IMR-90 (cell line): ENCODE measurements at regions not wholly inside any gene's neighbourhood (a gene's known extent, or its start where the extent isn't known, plus 50 kb on each side); places are given as distances from the start of the nearest gene placed in this dataset.

Experiments used
- ATAC-seq: fragments of 200-7000 bp; cut with Tn5 transposase; 2 replicates; pipeline ENCODE4 v1.9.1; 2020; ENCODE audit warnings: low read depth, mild to moderate bottlenecking, moderate library complexity
- BruUV-seq: library from RNA; stranded (reverse); fragments of 400-500 nt; replicated peaks from 2 replicates; lab custom pipeline; 2021; lab: Mats Ljungman, UMichigan
- CTCF ChIA-PET: fragments of 300-600 bp; formaldehyde crosslinking; extraction: SDS; loops from one replicate; lab custom pipeline; 2021; ENCODE audit warnings: antibody characterized with exemption; lab: Yijun Ruan, JAX
- POLR2A ChIA-PET: fragments of 300-600 bp; sonication (Branson Sonifier 250); formaldehyde crosslinking; loops from one replicate; lab custom pipeline; 2022; ENCODE audit warnings: antibody characterized with exemption; ENCODE audit not compliant: unreplicated experiment; lab: Charles Lee
- DNase-seq: peaks from one replicate; pipeline ENCODE4 v3.0.0; 2013
- H2AFZ ChIP-seq: replicated peaks from 2 replicates; pipeline ENCODE3; 2013; ENCODE audit warnings: low read length, mild to moderate bottlenecking; ENCODE audit not compliant: poor library complexity
- H2AK5ac ChIP-seq: 2 replicates; pipeline ENCODE4 v1.6.1; 2013; ENCODE audit warnings: low read depth, low read length, inconsistent platforms
- H2AK9ac ChIP-seq: replicated peaks from 2 replicates; pipeline ENCODE3; 2013; ENCODE audit warnings: mild to moderate bottlenecking, low read depth, low read length, moderate library complexity; ENCODE audit not compliant: poor library complexity
- H2BK120ac ChIP-seq: 2 replicates; pipeline ENCODE4 v1.6.1; 2013; ENCODE audit warnings: low read depth, low read length, inconsistent platforms
- H2BK15ac ChIP-seq: 3 replicates; pipeline ENCODE4 v1.6.1; 2013; ENCODE audit warnings: low read depth, low read length, inconsistent platforms
- H2BK20ac ChIP-seq: 2 replicates; pipeline ENCODE4 v1.6.1; 2013; ENCODE audit warnings: low read depth, mild to moderate bottlenecking, inconsistent platforms, low read length, moderate library complexity
- H2BK5ac ChIP-seq: 2 replicates; pipeline ENCODE4 v1.6.1; 2013; ENCODE audit warnings: mild to moderate bottlenecking, low read depth, low read length, inconsistent platforms; ENCODE audit not compliant: poor library complexity, severe bottlenecking
- H3K14ac ChIP-seq: replicated peaks from 2 replicates; pipeline ENCODE4 v1.6.1; 2013; ENCODE audit warnings: low read depth, low read length, inconsistent platforms
- H3K18ac ChIP-seq: 2 replicates; pipeline ENCODE4 v1.6.1; 2013; ENCODE audit warnings: low read depth, low read length, control low read depth
- H3K23ac ChIP-seq: 2 replicates; pipeline ENCODE4 v1.6.1; 2013; ENCODE audit warnings: low read depth, low read length, inconsistent platforms
- H3K27ac ChIP-seq: 2 replicates; pipeline ENCODE4 v1.5.1; 2013; ENCODE audit warnings: mild to moderate bottlenecking, control low read depth, low read length; ENCODE audit not compliant: insufficient read depth
- H3K27me3 ChIP-seq: 2 replicates; pipeline ENCODE4 v1.6.1; 2013; ENCODE audit warnings: low read length; ENCODE audit not compliant: control insufficient read depth, insufficient read depth
- H3K36me3 ChIP-seq: 2 replicates; pipeline ENCODE4 v1.6.1; 2013; ENCODE audit warnings: low read length, mixed read lengths; ENCODE audit not compliant: control insufficient read depth, insufficient read depth
- H3K4ac ChIP-seq: 2 replicates; pipeline ENCODE4 v1.6.1; 2013; ENCODE audit warnings: low read depth, low read length, inconsistent platforms
- H3K4me1 ChIP-seq: 2 replicates; pipeline ENCODE4 v1.6.1; 2013; ENCODE audit warnings: low read length, mixed read lengths; ENCODE audit not compliant: control insufficient read depth, insufficient read depth
- H3K4me2 ChIP-seq: 2 replicates; pipeline ENCODE4 v1.6.1; 2013; ENCODE audit warnings: low read depth, mild to moderate bottlenecking, control low read depth, low read length, moderate library complexity
- H3K4me3 ChIP-seq: 2 replicates; pipeline ENCODE4 v1.5.1; 2013; ENCODE audit warnings: low read depth, mild to moderate bottlenecking, control low read depth, low read length, moderate library complexity; ENCODE audit not compliant: insufficient read depth
- H3K56ac ChIP-seq: 2 replicates; pipeline ENCODE4 v1.6.1; 2013; ENCODE audit warnings: low read length, inconsistent platforms; ENCODE audit not compliant: insufficient read depth; ENCODE audit errors: extremely low read depth
- H3K79me1 ChIP-seq, 2 experiments: 2 replicates each; pipeline ENCODE4 v1.6.1; 2013; ENCODE audit warnings: low read length in 2 of 2, inconsistent platforms in 1 of 2, low read depth in 1 of 2
- H3K9ac ChIP-seq: 2 replicates; pipeline ENCODE4 v1.6.1; 2013; ENCODE audit warnings: low read depth, low read length, control low read depth
- H3K9me1 ChIP-seq: 2 replicates; pipeline ENCODE4 v1.6.1; 2013; ENCODE audit warnings: low read length, inconsistent platforms; ENCODE audit not compliant: insufficient read depth
- H3K9me3 ChIP-seq: 2 replicates; pipeline ENCODE4 v1.6.1; 2013; ENCODE audit warnings: low read length; ENCODE audit not compliant: control insufficient read depth, insufficient read depth
- H4K20me1 ChIP-seq: 2 replicates; pipeline ENCODE4 v1.6.1; 2013; ENCODE audit warnings: low read length, inconsistent platforms; ENCODE audit not compliant: insufficient read depth
- H4K5ac ChIP-seq: 2 replicates; pipeline ENCODE4 v1.6.1; 2013; ENCODE audit warnings: mild to moderate bottlenecking, low read depth, low read length, control low read depth
- H4K8ac ChIP-seq, 2 experiments: 2 replicates each; pipeline ENCODE4 v1.6.1; 2013; ENCODE audit warnings: low read depth in 2 of 2, low read length in 2 of 2, control low read depth in 1 of 2, inconsistent platforms in 1 of 2
- H4K91ac ChIP-seq: 2 replicates; pipeline ENCODE4 v1.6.1; 2013; ENCODE audit warnings: low read depth, low read length, inconsistent platforms; ENCODE audit not compliant: insufficient read depth
- MAZ ChIP-seq: IDR thresholded peaks from 2 replicates; pipeline ENCODE4 v1.6.1; 2012; ENCODE audit warnings: low read depth, mild to moderate bottlenecking, low read length, improper control_type of control experiment, moderate library complexity, borderline replicate concordance
- WGBS, 2 experiments: methylation state at CpG; one replicate each; pipeline versions ENCODE4 v1.1.5 to v1.1.7; 2013; ENCODE audit warnings: missing lambda C conversion rate in 2 of 2; ENCODE audit not compliant: insufficient read length in 1 of 2; ENCODE audit errors: extremely low coverage in 2 of 2; 5-methylcytosine and 5-hydroxymethylcytosine counted together
- dilution Hi-C: fragments of 300-500 bp; cut with HindIII; formaldehyde crosslinking; loops from one replicate; pipeline ENCODE4 v1.14.3; 2018; ENCODE audit warnings: low sequenced_read_pairs; ENCODE audit not compliant: unreplicated experiment
- in situ Hi-C: fragments of 300-500 bp; cut with MboI; formaldehyde crosslinking; loops from 3 replicates; pipeline ENCODE4 v1.14.3; 2019; ENCODE audit warnings: low sequenced_read_pairs, inconsistent platforms, mixed read lengths
- intact Hi-C: fragments of 100-400 bp; cut with micrococcal nuclease; formaldehyde crosslinking; loops from 2 replicates; pipeline ENCODE4 v1.10.0; 2022

DNA sequence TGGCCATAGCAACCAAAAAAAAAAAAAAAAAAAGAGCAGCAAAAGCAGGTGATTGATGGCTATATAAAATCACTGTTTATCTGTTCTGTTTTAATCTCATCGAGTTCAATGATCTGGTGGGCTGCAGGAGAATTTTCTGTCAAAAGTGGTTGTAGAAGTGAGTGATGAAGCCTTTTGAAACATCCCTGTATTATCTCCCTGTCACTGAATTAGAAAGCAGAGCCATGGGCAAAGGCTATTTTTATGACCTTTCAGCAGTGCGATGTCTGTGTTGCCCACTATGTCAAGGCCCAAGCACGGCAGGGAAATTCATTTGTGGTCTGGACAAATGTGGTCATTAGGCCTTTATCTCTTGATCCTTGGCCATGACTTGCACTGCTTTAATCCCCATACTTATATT, 59.9 kb downstream of the OTOL1 start:
- Histone ChIP-seq H4K20me1 (no peaks in the 10 kb centered on the region), H3K4me1 (no peaks in the 10 kb centered on the region), H3K4ac (no peak overlapping the region), H2BK5ac (no peak overlapping the region), H3K18ac (no peak overlapping the region), H3K9me3 (peaks cover 2% of the 10 kb centered on the region; the same call in 1 of the 2 replicates), H3K14ac (no peak overlapping the region), H3K56ac (no peak overlapping the region), H3K79me1 (no peaks in the 10 kb centered on the region), H2BK20ac (no peak overlapping the region), H3K9me1 (no peaks in the 10 kb centered on the region), H2AK9ac (no peak overlapping the region), H3K4me3 (no peak overlapping the region), H3K9ac (no peak overlapping the region), H3K4me2 (no peak overlapping the region), H4K5ac (no peak overlapping the region), H4K8ac (no peak overlapping the region), H2BK120ac (no peak overlapping the region), H3K23ac (no peak overlapping the region), H2AFZ (no peak overlapping the region), H3K36me3 (no peaks in the 10 kb centered on the region), H4K91ac (no peak overlapping the region), H3K27ac (no peak overlapping the region), H3K27me3 (no peaks in the 10 kb centered on the region), H2AK5ac (no peak overlapping the region), H2BK15ac (no peak overlapping the region)
- intact Hi-C loops (no loop called here), dilution Hi-C loops (no loop called here), in situ Hi-C loops (no loop called here)
- TF ChIP-seq MAZ, result no peak
- ATAC-seq (no peak), DNase-seq (no peak)
- 67% methylated on average over 1 of the region's 3 CpGs; no CpG with 5 or more reads in 1 of the 2 experiments for WGBS, 2 experiments
- BruUV-seq, result no TSS peak
- ChIA-PET POLR2A (no interaction called here), CTCF (no interaction called here)
